Epidermal melanocyte (primary cell): ENCODE measurements at regions not wholly inside any gene's neighbourhood (a gene's known extent, or its start where the extent isn't known, plus 50 kb on each side); places are given as distances from the start of the nearest gene placed in this dataset.

Source experiments
- DNase-seq: peaks from one replicate; pipeline ENCODE4 v3.0.0; 2011; ENCODE audit warnings: low spot score; ENCODE audit not compliant: insufficient read length

GRCh38 chr22:46066691-46067090, 83.6 kb upstream of the PPARA start:
- no peak for DNase-seq

- DNase-seq = no peak
Observed at GRCh38 chr22:46067159-46068111, 82.9 kb upstream of the PPARA start.

GRCh38 chr22:46068181-46068592, 82.1 kb upstream of the PPARA start:
- no peak for DNase-seq

- no peak for DNase-seq
Observed at GRCh38 chr22:46068593-46069491, 81.5 kb upstream of the PPARA start.

GRCh38 chr22:46069521-46070214, 80.7 kb upstream of the PPARA start:
- no peak for DNase-seq

GRCh38 chr22:46070215-46070802, 80.0 kb upstream of the PPARA start:
- DNase-seq = no peak

GRCh38 chr22:46070803-46071450, 79.4 kb upstream of the PPARA start:
- no peak for DNase-seq

- no peak for DNase-seq
Observed at GRCh38 chr22:46071451-46072109, 78.7 kb upstream of the PPARA start.

- DNase-seq = no peak
Observed at GRCh38 chr22:46072110-46072881, 78.0 kb upstream of the PPARA start.

- DNase-seq = no peak
Observed at GRCh38 chr22:46072981-46073682, 77.2 kb upstream of the PPARA start.

- DNase-seq = no peak
Observed at GRCh38 chr22:46073683-46074504, 76.4 kb upstream of the PPARA start.

GRCh38 chr22:46074771-46075551, 75.4 kb upstream of the PPARA start:
- no peak for DNase-seq

- no peak for DNase-seq
Observed at GRCh38 chr22:46075764-46076531, 74.4 kb upstream of the PPARA start.

GRCh38 chr22:46076651-46077339, 73.5 kb upstream of the PPARA start:
- no peak for DNase-seq

- DNase-seq = no peak
Observed at GRCh38 chr22:46077669-46078099, 72.6 kb upstream of the PPARA start.
